MM.1S (cell line): ENCODE measurements at regions not wholly inside any gene's neighbourhood (a gene's known extent, or its start where the extent isn't known, plus 50 kb on each side); places are given as distances from the start of the nearest gene placed in this dataset.

Experiments
- CTCF ChIP-seq: fragments of 300-600 bp; sonication (generic); IDR thresholded peaks from 2 replicates; pipeline ENCODE4 v1.5.1; 2016; ENCODE audit warnings: antibody characterized with exemption, low read length, mixed read lengths
- EZH2 ChIP-seq: fragments of 300-600 bp; sonication (generic); optimal IDR thresholded peaks from 2 replicates; pipeline ENCODE3; 2017; ENCODE audit warnings: low read depth, mild to moderate bottlenecking, antibody characterized with exemption, low read length, mixed read lengths
- EZH2phosphoT487 ChIP-seq: fragments of 300-600 bp; sonication (generic); IDR thresholded peaks from 2 replicates; pipeline ENCODE4 v1.6.1; 2018; ENCODE audit warnings: antibody characterized with exemption, low read length

GRCh38 chr5:34412736-34413135, 243.4 kb upstream of the RAI14 start:
- TF ChIP-seq CTCF = no peak
- TF ChIP-seq EZH2 = no peak
- TF ChIP-seq EZH2phosphoT487 = no peak
